ENCODE measurements at regions not wholly inside any gene's neighbourhood (a gene's known extent, or its start where the extent isn't known, plus 50 kb on each side); places are given as distances from the start of the nearest gene placed in this dataset.

DNA sequence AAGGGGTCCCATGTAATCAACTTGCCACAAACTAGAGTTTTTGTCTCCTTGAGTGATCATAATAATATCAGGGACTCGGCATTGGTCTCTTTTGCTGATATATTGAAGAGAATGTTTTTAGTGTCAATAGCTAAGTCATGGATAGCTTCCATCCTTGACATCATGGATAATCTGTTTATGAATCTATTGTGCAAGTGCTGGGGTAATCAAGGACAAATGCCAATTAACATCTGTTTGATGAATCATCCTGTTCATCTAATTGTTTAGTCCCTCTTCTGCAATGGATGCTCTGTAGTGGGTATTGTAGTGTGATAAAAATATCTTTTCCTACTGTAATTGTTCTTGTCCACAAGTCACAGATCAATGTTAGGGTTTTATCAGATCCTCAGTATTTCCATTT lies 607.5 kb upstream of the SEMA6A start:
- ChIA-PET RAD21 (ENCODE audit: unreplicated experiment) (no interaction called here), POLR2A (no interaction called here), SMC1A (ENCODE audit: uncharacterized antibody, unreplicated experiment) (no interaction called here), CTCF (no interaction called here)
- H3K9me3 ChIP-seq (replicated peaks; ENCODE audit: control insufficient read depth, insufficient read depth, low read length) = no peaks in the 10 kb centered on the region
- no peak overlapping the region for H3K27ac ChIP-seq (ENCODE audit: control insufficient read depth, insufficient read depth)
- in situ Hi-C loops (cut with MboI) = no loop called here
- no peaks in the 10 kb centered on the region for H3K36me3 ChIP-seq (ENCODE audit: control insufficient read depth in 2 of 2, insufficient read depth in 2 of 2, low read length in 1 of 2)
- BruUV-seq (replicated peaks) = no TSS peak
- no peak overlapping the region for H3K4me2 ChIP-seq (ENCODE audit: control insufficient read depth, insufficient read depth)
- intact Hi-C loops (cut with micrococcal nuclease; ENCODE audit: unreplicated experiment) = no loop called here
- TF ChIP-seq MYB (IDR thresholded peaks at IDR 0.05; ENCODE audit: borderline replicate concordance, low read depth, low read length) (no peak), IKZF1 (conservative IDR thresholded peaks at IDR 0.05) (no peak), BRCA1 (IDR thresholded peaks at IDR 0.05; ENCODE audit: low read depth, low read length) (no peak), TCF3 (IDR thresholded peaks at IDR 0.05; ENCODE audit: borderline replicate concordance, insufficient read depth, low read depth, low read length) (no peak), IKZF2 (IDR thresholded peaks at IDR 0.05) (no peak), YBX1 (IDR thresholded peaks at IDR 0.05) (no peak), MEF2A (IDR thresholded peaks at IDR 0.05; ENCODE audit: insufficient read depth, low read depth, low read length) (no peak), SRF (IDR thresholded peaks at IDR 0.05; ENCODE audit: low read depth in 2 of 2, low read length in 2 of 2) (no peak), JUNB (IDR thresholded peaks at IDR 0.05) (no peak), RAD51 (IDR thresholded peaks at IDR 0.05) (no peak), EP300 (IDR thresholded peaks at IDR 0.05; ENCODE audit: borderline replicate concordance in 1 of 2, control insufficient read depth in 1 of 2, low read depth in 2 of 2, low read length in 2 of 2) (no peak), POLR2A (IDR thresholded peaks at IDR 0.05; ENCODE audit: low read depth, low read length) (no peak), HDAC6 (IDR thresholded peaks at IDR 0.05; ENCODE audit: unreplicated experiment) (no peak), SUPT20H (IDR thresholded peaks at IDR 0.05; ENCODE audit: borderline replicate concordance, control insufficient read depth, low read depth, low read length) (no peak), SMARCA5 (IDR thresholded peaks at IDR 0.05) (no peak), RELA (IDR thresholded peaks at IDR 0.05; ENCODE audit: borderline replicate concordance, partially characterized antibody) (no peak), DPF2 (IDR thresholded peaks at IDR 0.05) (no peak), FOXM1 (IDR thresholded peaks at IDR 0.05; ENCODE audit: low read depth, low read length) (no peak), NR2C2 (IDR thresholded peaks at IDR 0.05; ENCODE audit: borderline replicate concordance, control insufficient read depth, insufficient read length, low read depth) (no peak)
- H3K79me2 ChIP-seq (ENCODE audit: control insufficient read depth, insufficient read depth, low read length) = no peaks in the 10 kb centered on the region
- H2AFZ ChIP-seq (ENCODE audit: control insufficient read depth, low read depth, low read length) = no peak overlapping the region
- no peaks in the 10 kb centered on the region for H3K27me3 ChIP-seq (replicated peaks in 1 of 2; ENCODE audit: control insufficient read depth in 2 of 2, insufficient read depth in 2 of 2, low read length in 1 of 2)
- H4K20me1 ChIP-seq (ENCODE audit: control insufficient read depth, insufficient read depth) = no peaks in the 10 kb centered on the region
- FAIRE-seq (no peak), DNase-seq (ENCODE audit: low read depth, low spot score) (no peak), ATAC-seq (no peak)
- H3K4me3 ChIP-seq = no peak overlapping the region
- no peak overlapping the region for H3K9ac ChIP-seq (ENCODE audit: control insufficient read depth, insufficient read depth, low read length)
- 0% methylated on average over 1 of the region's 1 CpG for WGBS (ENCODE audit: insufficient coverage, insufficient replicate concordance, low lambda C conversion rate, missing lambda C conversion rate)
- H3K4me1 ChIP-seq (ENCODE audit: control insufficient read depth, insufficient read depth, low read length) = no peaks in the 10 kb centered on the region

Data from GM12878 (cell line).